ENCODE measurements at regions not wholly inside any gene's neighbourhood (a gene's known extent, or its start where the extent isn't known, plus 50 kb on each side); places are given as distances from the start of the nearest gene placed in this dataset.

- no peaks in the 10 kb centered on the region for H3K4me1 Mint-ChIP-seq
- Histone ChIP-seq H4K5ac (ENCODE audit: insufficient read length, low read depth, low read length) (no peak overlapping the region), H2BK120ac (ENCODE audit: low read depth, low read length, poor library complexity, severe bottlenecking) (no peak overlapping the region), H3K4me1 (ENCODE audit: insufficient read depth, low read length) (no peaks in the 10 kb centered on the region), H2BK20ac (ENCODE audit: low read depth, low read length, poor library complexity, severe bottlenecking) (no peak overlapping the region), H4K20me1 (ENCODE audit: control insufficient read depth, insufficient read depth, insufficient read length) (no peaks in the 10 kb centered on the region), H3K27me3 (ENCODE audit: insufficient read depth, low read length) (no peaks in the 10 kb centered on the region), H3K14ac (ENCODE audit: insufficient read depth, low read length) (no peak overlapping the region), H3K9ac (ENCODE audit: extremely low read depth, insufficient read length, low read length) (no peak overlapping the region), H3K79me2 (ENCODE audit: insufficient read depth, low read length) (no peaks in the 10 kb centered on the region), H3K23ac (ENCODE audit: insufficient read length, low read depth, low read length) (no peak overlapping the region), H3K56ac (ENCODE audit: insufficient read length, low read depth, low read length) (no peak overlapping the region), H3K4me2 (ENCODE audit: insufficient read depth, insufficient read length, low read length) (no peak overlapping the region), H3T11ph (ENCODE audit: low read length) (no peak overlapping the region), H2BK15ac (ENCODE audit: low read depth, low read length) (no peak overlapping the region), H2BK12ac (ENCODE audit: insufficient read length, low read depth, low read length) (no peak overlapping the region), H3K27ac (ENCODE audit: insufficient read length, low read depth, low read length) (no peak overlapping the region), H4K8ac (replicated peaks; ENCODE audit: insufficient read length, low read depth, low read length) (no peak overlapping the region), H3K18ac (ENCODE audit: insufficient read length, low read depth, low read length) (no peak overlapping the region), H3K79me1 (ENCODE audit: insufficient read depth, low read depth, low read length, poor library complexity, severe bottlenecking) (no peaks in the 10 kb centered on the region), H3K4ac (ENCODE audit: low read depth, low read length) (no peak overlapping the region), H2AFZ (ENCODE audit: low read length) (no peak overlapping the region), H4K91ac (ENCODE audit: insufficient read length, low read depth, low read length) (no peak overlapping the region), H3K23me2 (ENCODE audit: insufficient read length, low read depth, low read length, poor library complexity, severe bottlenecking) (no peaks in the 10 kb centered on the region), H3K9me3 (ENCODE audit: control insufficient read depth, low read depth, low read length) (no peaks in the 10 kb centered on the region), H2BK5ac (ENCODE audit: insufficient read length, low read length) (no peak overlapping the region), H2AK5ac (ENCODE audit: insufficient read length, low read length) (no peak overlapping the region)
- WGBS (ENCODE audit: extremely low coverage, insufficient read length, low lambda C conversion rate): no CpG with 5 or more reads among the region's 5 CpGs
- H3K36me3 Mint-ChIP-seq (ENCODE audit: insufficient read depth in 1 of 3, low read depth in 3 of 3): no peaks in the 10 kb centered on the region
- TF ChIP-seq, protein P1, sequence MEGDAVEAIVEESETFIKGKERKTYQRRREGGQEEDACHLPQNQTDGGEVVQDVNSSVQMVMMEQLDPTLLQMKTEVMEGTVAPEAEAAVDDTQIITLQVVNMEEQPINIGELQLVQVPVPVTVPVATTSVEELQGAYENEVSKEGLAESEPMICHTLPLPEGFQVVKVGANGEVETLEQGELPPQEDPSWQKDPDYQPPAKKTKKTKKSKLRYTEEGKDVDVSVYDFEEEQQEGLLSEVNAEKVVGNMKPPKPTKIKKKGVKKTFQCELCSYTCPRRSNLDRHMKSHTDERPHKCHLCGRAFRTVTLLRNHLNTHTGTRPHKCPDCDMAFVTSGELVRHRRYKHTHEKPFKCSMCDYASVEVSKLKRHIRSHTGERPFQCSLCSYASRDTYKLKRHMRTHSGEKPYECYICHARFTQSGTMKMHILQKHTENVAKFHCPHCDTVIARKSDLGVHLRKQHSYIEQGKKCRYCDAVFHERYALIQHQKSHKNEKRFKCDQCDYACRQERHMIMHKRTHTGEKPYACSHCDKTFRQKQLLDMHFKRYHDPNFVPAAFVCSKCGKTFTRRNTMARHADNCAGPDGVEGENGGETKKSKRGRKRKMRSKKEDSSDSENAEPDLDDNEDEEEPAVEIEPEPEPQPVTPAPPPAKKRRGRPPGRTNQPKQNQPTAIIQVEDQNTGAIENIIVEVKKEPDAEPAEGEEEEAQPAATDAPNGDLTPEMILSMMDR (conservative IDR thresholded peaks at IDR 0.05): no peak
- no peaks in the 10 kb centered on the region; the same call in none of the 2 replicates for H3K27me3 Mint-ChIP-seq (ENCODE audit: low read depth)
- DNase-seq: no peak
- H3K4me3 Mint-ChIP-seq: no peak overlapping the region
- H3K9me3 Mint-ChIP-seq: no peaks in the 10 kb centered on the region; a peak in 2 of 5 replicates
- H3K27ac Mint-ChIP-seq: no peak overlapping the region
Observed at GRCh38 chr13:22092791-22093560, 422.1 kb downstream of the FGF9 start.
